OCI-LY3 (cell line): ENCODE measurements at regions not wholly inside any gene's neighbourhood (a gene's known extent, or its start where the extent isn't known, plus 50 kb on each side); places are given as distances from the start of the nearest gene placed in this dataset.

Source experiments
- CTCF ChIP-seq: fragments of 200-600, 300-600 bp; sonication (generic); IDR thresholded peaks from 2 replicates; pipeline ENCODE4 v1.5.1; 2014; ENCODE audit warnings: antibody characterized with exemption, low read length, low read depth
- EZH2phosphoT487 ChIP-seq: fragments of 200-600 bp; shearing (Covaris generic); IDR thresholded peaks from 2 replicates; pipeline ENCODE4 v1.6.1; 2018; ENCODE audit warnings: antibody characterized with exemption, mixed run types, low read depth

GRCh38 chr21:31609081-31609480 is 50.4 kb upstream of the SOD1 start:
- TF ChIP-seq CTCF, result no peak
- TF ChIP-seq EZH2phosphoT487, result no peak
